H1 (cell line): ENCODE measurements at regions not wholly inside any gene's neighbourhood (a gene's known extent, or its start where the extent isn't known, plus 50 kb on each side); places are given as distances from the start of the nearest gene placed in this dataset.

Source experiments
- CTCF ChIA-PET: fragments of 300-600 bp; sonication (Branson Sonifier 250); formaldehyde crosslinking; loops from one replicate; lab custom pipeline; 2021; ENCODE audit not compliant: partially characterized antibody; lab: Charles Lee
- POLR2A ChIA-PET: fragments of 300-600 bp; sonication (Branson Sonifier 250); formaldehyde crosslinking; loops from one replicate; lab custom pipeline; 2021; ENCODE audit warnings: inconsistent platforms; ENCODE audit not compliant: partially characterized antibody; lab: Charles Lee
- DNase-seq, 2 experiments: peaks; one replicate each; pipeline versions ENCODE4 v3.0.0 to v3.0.0-alpha.2; 2010 to 2022; ENCODE audit warnings: low spot score in 2 of 2, low read depth in 1 of 2, mixed read lengths in 1 of 2
- FAIRE-seq: peaks from 2 replicates; lab custom pipeline; 2011; peaks lifted over from hg19 to GRCh38; lab: Jason Lieb, UNC
- H2AFZ ChIP-seq: 2 replicates; pipeline ENCODE4 v1.8.1; 2012; ENCODE audit warnings: low read length, inconsistent platforms
- H2AK5ac ChIP-seq: 2 replicates; pipeline ENCODE4 v1.6.1; 2013; ENCODE audit warnings: low read depth, low read length
- H2BK120ac ChIP-seq: replicated peaks from 2 replicates; pipeline ENCODE3; 2013; ENCODE audit warnings: low read depth, low read length, inconsistent platforms
- H2BK12ac ChIP-seq: 2 replicates; pipeline ENCODE4 v1.6.1; 2013; ENCODE audit warnings: low read depth, low read length
- H2BK15ac ChIP-seq: 2 replicates; pipeline ENCODE4 v1.6.1; 2013; ENCODE audit warnings: low read length
- H2BK20ac ChIP-seq: 2 replicates; pipeline ENCODE4 v1.6.1; 2013; ENCODE audit warnings: low read length
- H2BK5ac ChIP-seq: 2 replicates; pipeline ENCODE4 v1.6.1; 2013; ENCODE audit warnings: low read depth, low read length
- H3K14ac ChIP-seq: 2 replicates; pipeline ENCODE4 v1.6.1; 2013; ENCODE audit warnings: inconsistent platforms; ENCODE audit not compliant: insufficient read length
- H3K18ac ChIP-seq: 2 replicates; pipeline ENCODE4 v1.6.1; 2013; ENCODE audit warnings: low read length; ENCODE audit errors: extremely low read depth
- H3K23ac ChIP-seq: 2 replicates; pipeline ENCODE4 v1.6.1; 2013; ENCODE audit warnings: inconsistent platforms; ENCODE audit not compliant: insufficient read length
- H3K23me2 ChIP-seq: 2 replicates; pipeline ENCODE4 v1.6.1; 2013; ENCODE audit warnings: low read depth, low read length
- H3K27ac ChIP-seq: 2 replicates; pipeline ENCODE4 v1.6.1; 2011; ENCODE audit warnings: low read depth, low read length, inconsistent platforms
- H3K27me3 ChIP-seq, 4 experiments: replicated peaks in 1 of 4; 1 replicate in 1 of 4; 2 replicates in 3 of 4; pipeline versions ENCODE4 v1.6.1 to v1.8.1; 2011 to 2013; ENCODE audit warnings: low read length in 3 of 4, mild to moderate bottlenecking in 3 of 4, inconsistent platforms in 2 of 4, mixed read lengths in 2 of 4, moderate library complexity in 1 of 4; ENCODE audit not compliant: control insufficient read depth in 3 of 4, insufficient read depth in 3 of 4; ENCODE audit errors: extremely low read depth in 1 of 4
- H3K36me3 ChIP-seq, 4 experiments: 2 replicates each; pipeline versions ENCODE4 v1.6.1 to v1.8.1; 2011 to 2013; ENCODE audit warnings: mild to moderate bottlenecking in 4 of 4, low read length in 3 of 4, moderate library complexity in 2 of 4, control low read depth in 1 of 4, inconsistent platforms in 1 of 4; ENCODE audit not compliant: insufficient read depth in 4 of 4, control insufficient read depth in 2 of 4
- H3K4ac ChIP-seq: replicated peaks from 2 replicates; pipeline ENCODE3; 2013; ENCODE audit warnings: low read length, low read depth, mixed read lengths, inconsistent platforms; ENCODE audit not compliant: insufficient read length
- H3K4me1 ChIP-seq, 4 experiments: replicated peaks in 1 of 4; 1 replicate in 1 of 4; 2 replicates in 3 of 4; pipeline versions ENCODE4 v1.6.1 to v1.8.1; 2011 to 2013; ENCODE audit warnings: low read length in 3 of 4, inconsistent platforms in 2 of 4, mixed read lengths in 1 of 4; ENCODE audit not compliant: insufficient read depth in 4 of 4, control insufficient read depth in 3 of 4
- H3K4me2 ChIP-seq, 2 experiments: 2 replicates each; pipeline versions ENCODE4 v1.6.1 to v1.8.1; 2011 to 2013; ENCODE audit warnings: low read depth in 2 of 2, low read length in 2 of 2, control low read depth in 1 of 2, inconsistent platforms in 1 of 2, mild to moderate bottlenecking in 1 of 2; ENCODE audit not compliant: insufficient read depth in 1 of 2
- H3K4me3 ChIP-seq, 4 experiments: fragments of 200-600, 300-600 bp in 1 of 4; sonication (generic), shearing (Covaris generic), sonication (Bioruptor Twin) in 1 of 4; 2 replicates each; pipeline versions ENCODE4 v1.5.1 to v1.8.1; 2011 to 2016; ENCODE audit warnings: low read length in 4 of 4, low read depth in 3 of 4, control low read depth in 2 of 4, inconsistent platforms in 2 of 4, mild to moderate bottlenecking in 2 of 4, mixed read lengths in 1 of 4, moderate library complexity in 1 of 4; ENCODE audit not compliant: insufficient read depth in 2 of 4; ENCODE audit errors: extremely low read depth in 1 of 4
- H3K56ac ChIP-seq: replicated peaks from 2 replicates; pipeline ENCODE3; 2013; ENCODE audit warnings: low read depth, mild to moderate bottlenecking, mixed read lengths, low read length, inconsistent platforms; ENCODE audit not compliant: insufficient read length
- H3K79me1 ChIP-seq: 2 replicates; pipeline ENCODE4 v1.6.1; 2013; ENCODE audit warnings: low read depth, low read length, control low read depth
- H3K79me2 ChIP-seq, 2 experiments: 2 replicates each; pipeline versions ENCODE4 v1.6.1 to v1.8.1; 2012 to 2013; ENCODE audit warnings: low read length in 2 of 2, mild to moderate bottlenecking in 2 of 2, inconsistent platforms in 1 of 2; ENCODE audit not compliant: insufficient read depth in 2 of 2, control insufficient read depth in 1 of 2
- H3K9ac ChIP-seq, 4 experiments: replicated peaks in 1 of 4; 1 replicate in 1 of 4; 2 replicates in 3 of 4; pipeline versions ENCODE4 v1.6.1 to v1.8.1; 2011 to 2013; ENCODE audit warnings: low read depth in 3 of 4, low read length in 3 of 4, control low read depth in 2 of 4, mild to moderate bottlenecking in 2 of 4, moderate library complexity in 2 of 4, inconsistent platforms in 1 of 4; ENCODE audit errors: extremely low read depth in 1 of 4
- H3K9me3 ChIP-seq, 2 experiments: 2 replicates each; pipeline versions ENCODE4 v1.6.1 to v1.8.1; 2012 to 2013; ENCODE audit warnings: mild to moderate bottlenecking in 2 of 2, moderate library complexity in 2 of 2, control low read depth in 1 of 2, inconsistent platforms in 1 of 2, low read depth in 1 of 2, low read length in 1 of 2, mixed read lengths in 1 of 2; ENCODE audit not compliant: insufficient read depth in 2 of 2
- H4K20me1 ChIP-seq, 2 experiments: replicated peaks in 1 of 2; 2 replicates each; pipeline versions ENCODE3 to v1.8.1; 2011 to 2013; ENCODE audit warnings: inconsistent platforms in 2 of 2, low read length in 2 of 2, mild to moderate bottlenecking in 1 of 2; ENCODE audit not compliant: insufficient read depth in 2 of 2, control insufficient read depth in 1 of 2
- H4K5ac ChIP-seq: 2 replicates; pipeline ENCODE4 v1.6.1; 2013; ENCODE audit warnings: low read length, low read depth, mixed read lengths, inconsistent platforms; ENCODE audit not compliant: insufficient read length
- H4K8ac ChIP-seq: 2 replicates; pipeline ENCODE4 v1.8.0; 2013; ENCODE audit warnings: mild to moderate bottlenecking, moderate library complexity, low read length, inconsistent platforms; ENCODE audit not compliant: insufficient read depth; ENCODE audit errors: extremely low read depth
- H4K91ac ChIP-seq: replicated peaks from 2 replicates; pipeline ENCODE3; 2013; ENCODE audit warnings: low read length, mixed read lengths, inconsistent platforms; ENCODE audit not compliant: insufficient read length
- ATF3 ChIP-seq: IDR thresholded peaks from 2 replicates; pipeline ENCODE4 v1.6.1; 2011; ENCODE audit warnings: low read depth, mild to moderate bottlenecking, low read length; ENCODE audit not compliant: insufficient read depth
- MAFK ChIP-seq: IDR thresholded peaks from 2 replicates; pipeline ENCODE4 v1.6.1; 2012; ENCODE audit warnings: low read depth, mild to moderate bottlenecking, improper control_type of control experiment, low read length

DNA sequence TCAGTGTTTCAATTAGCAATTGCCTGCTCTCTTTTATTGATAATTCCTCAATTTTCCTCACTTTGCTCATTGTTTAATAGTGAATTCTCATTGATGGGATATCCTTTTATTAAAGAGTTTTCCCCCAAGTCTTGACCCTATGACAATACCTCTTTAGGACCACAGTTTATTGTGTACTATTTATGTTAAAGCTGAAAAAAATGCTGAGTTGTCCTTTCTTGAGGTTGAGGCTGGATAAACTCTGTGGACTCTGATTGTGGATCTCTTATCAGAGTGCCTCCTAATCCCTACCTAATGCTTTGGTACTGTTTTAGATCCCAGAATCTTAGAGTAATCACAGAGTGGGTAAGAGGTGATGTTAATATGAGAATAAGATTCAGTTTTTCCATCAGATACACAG lies 416.3 kb upstream of the GBE1 start:
- no peak for FAIRE-seq
- no peak for DNase-seq
- Histone ChIP-seq H3K14ac (no peak overlapping the region), H2BK20ac (no peak overlapping the region), H2AFZ (no peak overlapping the region), H2AK5ac (no peak overlapping the region), H3K27ac (no peak overlapping the region), H2BK120ac (no peak overlapping the region), H3K23me2 (no peaks in the 10 kb centered on the region), H3K23ac (no peak overlapping the region), H3K4ac (no peak overlapping the region), H3K79me2 (no peaks in the 10 kb centered on the region), H3K4me1 (no peaks in the 10 kb centered on the region), H3K56ac (no peak overlapping the region), H2BK5ac (no peak overlapping the region), H4K91ac (no peak overlapping the region), H3K4me3 (no peak overlapping the region), H3K79me1 (no peaks in the 10 kb centered on the region), H3K27me3 (no peaks in the 10 kb centered on the region), H3K18ac (no peak overlapping the region), H4K5ac (no peak overlapping the region), H2BK12ac (no peak overlapping the region), H2BK15ac (no peak overlapping the region), H4K20me1 (no peaks in the 10 kb centered on the region), H3K4me2 (no peak overlapping the region), H4K8ac (no peak overlapping the region), H3K9ac (no peak overlapping the region), H3K36me3 (no peaks in the 10 kb centered on the region), H3K9me3 (no peaks in the 10 kb centered on the region)
- TF ChIP-seq MAFK: 0 out of 2 replicates have a peak, but pooled peaks have one; percentile 29
- no peak for TF ChIP-seq ATF3
- CTCF ChIA-PET: interaction anchor here (0.6 kb wide), 1 partner anchor 76 kb away, joined by 3 read pairs; no protein-coding TSS in a partner anchor
- POLR2A ChIA-PET: no interaction called here
